ENCODE measurements at regions not wholly inside any gene's neighbourhood (a gene's known extent, or its start where the extent isn't known, plus 50 kb on each side); places are given as distances from the start of the nearest gene placed in this dataset.

DNA sequence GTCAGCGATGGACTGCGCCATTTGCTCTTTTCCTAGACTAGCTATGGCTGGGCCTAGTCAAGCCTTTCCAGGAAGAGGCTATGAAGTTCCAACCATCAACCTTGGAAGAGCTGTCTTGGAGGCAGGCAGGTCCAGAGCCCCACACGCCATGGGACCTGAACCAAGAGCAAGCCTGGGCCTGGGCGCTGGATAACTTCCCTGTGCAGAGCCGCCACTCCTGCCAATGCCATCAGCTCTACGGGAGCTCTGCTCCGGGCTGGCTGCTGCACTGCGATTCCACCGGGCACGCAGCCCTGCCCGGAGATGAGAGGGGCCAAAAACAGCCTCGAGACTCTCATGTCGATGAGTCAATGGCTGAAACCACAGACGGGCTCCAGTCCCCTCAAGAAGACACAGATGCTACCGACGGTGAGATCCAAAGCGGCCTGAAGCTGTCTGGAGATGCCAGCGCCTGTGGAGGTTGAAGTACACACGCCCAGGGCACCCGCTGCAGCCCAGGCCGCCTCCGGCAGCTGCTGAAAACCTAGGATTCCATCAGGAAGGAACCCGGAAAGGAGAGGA is 103.7 kb upstream of the SELENOP start:
- H4K5ac ChIP-seq (ENCODE audit: insufficient read length, low read depth, low read length) = no peak overlapping the region
- H3K4me1 ChIP-seq (replicated peaks in 1 of 4; ENCODE audit: control insufficient read depth in 3 of 4, insufficient read depth in 4 of 4, low read length in 3 of 4) = no peaks in the 10 kb centered on the region
- H3K9ac ChIP-seq (replicated peaks in 1 of 4; ENCODE audit: extremely low read depth in 1 of 4, low read depth in 3 of 4, low read length in 3 of 4) = no peak overlapping the region
- no peak overlapping the region for H2BK20ac ChIP-seq (ENCODE audit: low read length)
- no peak overlapping the region for H2BK15ac ChIP-seq (ENCODE audit: low read length)
- H3K36me3 ChIP-seq (ENCODE audit: control insufficient read depth in 2 of 4, insufficient read depth in 4 of 4, low read length in 3 of 4) = no peaks in the 10 kb centered on the region
- CTCF ChIA-PET (ENCODE audit: partially characterized antibody) = interaction anchor here (0.6 to 2.5 kb wide), 5 partner anchors 11 to 130 kb away, joined by 3 to 11 read pairs (median 3); no protein-coding TSS in a partner anchor
- no peak overlapping the region for H3K23ac ChIP-seq (ENCODE audit: insufficient read length)
- H3K79me2 ChIP-seq (ENCODE audit: control insufficient read depth in 1 of 2, insufficient read depth in 2 of 2, low read length in 2 of 2) = no peaks in the 10 kb centered on the region
- WGBS, 2 experiments (ENCODE audit: extremely low coverage in 1 of 2, insufficient coverage in 1 of 2, insufficient read length in 1 of 2, insufficient replicate concordance in 2 of 2, low coverage in 1 of 2, low lambda C conversion rate in 2 of 2, missing lambda C conversion rate in 1 of 2) = 87% methylated on average over 22 of the region's 23 CpGs; no CpG with 5 or more reads in 1 of the 2 experiments
- no peak for FAIRE-seq
- H3K27me3 ChIP-seq (replicated peaks in 1 of 4; ENCODE audit: control insufficient read depth in 3 of 4, extremely low read depth in 1 of 4, insufficient read depth in 3 of 4, low read length in 3 of 4) = no peaks in the 10 kb centered on the region
- no peak overlapping the region for H3K18ac ChIP-seq (ENCODE audit: extremely low read depth, low read length)
- H2BK5ac ChIP-seq (ENCODE audit: low read depth, low read length) = no peak overlapping the region
- H3K14ac ChIP-seq (ENCODE audit: insufficient read length) = no peak overlapping the region
- no peak overlapping the region for H3K4me2 ChIP-seq (ENCODE audit: insufficient read depth in 1 of 2, low read depth in 2 of 2, low read length in 2 of 2)
- H3K56ac ChIP-seq (replicated peaks; ENCODE audit: insufficient read length, low read depth, low read length) = no peak overlapping the region
- H4K8ac ChIP-seq (ENCODE audit: extremely low read depth, insufficient read depth, low read length) = no peak overlapping the region
- H3K23me2 ChIP-seq (ENCODE audit: low read depth, low read length) = no peaks in the 10 kb centered on the region
- no peaks in the 10 kb centered on the region for H4K20me1 ChIP-seq (replicated peaks in 1 of 2; ENCODE audit: control insufficient read depth in 1 of 2, insufficient read depth in 2 of 2, low read length in 2 of 2)
- no peak overlapping the region for H2AK5ac ChIP-seq (ENCODE audit: low read depth, low read length)
- no peak overlapping the region for H3K27ac ChIP-seq (ENCODE audit: low read depth, low read length)
- H3K79me1 ChIP-seq (ENCODE audit: low read depth, low read length) = no peaks in the 10 kb centered on the region
- H2AFZ ChIP-seq (ENCODE audit: low read length) = no peak overlapping the region
- H4K91ac ChIP-seq (replicated peaks; ENCODE audit: insufficient read length, low read length) = no peak overlapping the region
- no peak overlapping the region for H3K4me3 ChIP-seq (ENCODE audit: extremely low read depth in 1 of 4, insufficient read depth in 2 of 4, low read depth in 3 of 4, low read length in 4 of 4)
- no peak overlapping the region for H2BK12ac ChIP-seq (ENCODE audit: low read depth, low read length)
- POLR2A ChIA-PET (ENCODE audit: partially characterized antibody) = no interaction called here
- H3K4ac ChIP-seq (replicated peaks; ENCODE audit: insufficient read length, low read depth, low read length) = no peak overlapping the region
- H3K9me3 ChIP-seq (ENCODE audit: insufficient read depth in 2 of 2, low read depth in 1 of 2, low read length in 1 of 2) = no peaks in the 10 kb centered on the region
- no peak for DNase-seq (ENCODE audit: low read depth in 1 of 2, low spot score in 2 of 2)
- H2BK120ac ChIP-seq (replicated peaks; ENCODE audit: low read depth, low read length) = no peak overlapping the region
- no peak for TF ChIP-seq ATF2 (IDR thresholded peaks at IDR 0.05; ENCODE audit: low read length)
- no peak for TF ChIP-seq RNF2 (IDR thresholded peaks at IDR 0.05; ENCODE audit: borderline replicate concordance, low read depth, low read length, missing control alignments, poor library complexity, severe bottlenecking)
- no peak for TF ChIP-seq TEAD4 (IDR thresholded peaks at IDR 0.05; ENCODE audit: low read depth, low read length)
- TF ChIP-seq SUZ12 (IDR thresholded peaks at IDR 0.05; ENCODE audit: low read length) = no peak
- no peak for TF ChIP-seq PHF8 (conservative IDR thresholded peaks at IDR 0.05; ENCODE audit: low read depth, low read length)
- TF ChIP-seq KDM4A (IDR thresholded peaks at IDR 0.05; ENCODE audit: low read depth, low read length, severe bottlenecking) = no peak
- no peak for TF ChIP-seq JUN (IDR thresholded peaks at IDR 0.05; ENCODE audit: low read depth, low read length)
- no peak for TF ChIP-seq ZNF274 (IDR thresholded peaks at IDR 0.05; ENCODE audit: borderline replicate concordance, extremely low read depth, low read length)
- TF ChIP-seq HDAC6 (IDR thresholded peaks at IDR 0.05; ENCODE audit: low read depth, low read length) = no peak
- TF ChIP-seq SP1 (IDR thresholded peaks at IDR 0.05; ENCODE audit: low read depth, low read length) = no peak
- no peak for TF ChIP-seq E2F6 (IDR thresholded peaks at IDR 0.05)
